Stimulated activated CD4-positive, alpha-beta T cell treated with anti-CD3 and anti-CD28 coated beads, Interleukin-4, amount 100 ng/mL, for 48 hours (primary cell): ENCODE measurements at regions not wholly inside any gene's neighbourhood (a gene's known extent, or its start where the extent isn't known, plus 50 kb on each side); places are given as distances from the start of the nearest gene placed in this dataset.
"Not testable (repeated sequence)": the region's sequence is repeated elsewhere in the genome, so short reads cannot be mapped to it uniquely, and the experiment has no call there.

Source experiments
- DNase-seq, 2 donors: peaks; one replicate each; pipeline ENCODE4 v3.0.0-alpha.2; 2020; ENCODE audit warnings: low read depth in 2 of 2

GRCh38 chr5:118478852-118479251 lies 509.5 kb downstream of the DTWD2 start:
- DNase-seq, result no peak

- no peak for DNase-seq
Observed at GRCh38 chr5:118468085-118468484, 520.3 kb downstream of the DTWD2 start.

GRCh38 chr5:118467103-118467502 lies 521.2 kb downstream of the DTWD2 start:
- DNase-seq, result no peak

- DNase-seq, result no peak
Observed at GRCh38 chr5:118466418-118466817, 521.9 kb downstream of the DTWD2 start.

GRCh38 chr5:118462276-118462675 lies 526.1 kb downstream of the DTWD2 start:
- DNase-seq, result not testable (repeated sequence)

- no peak for DNase-seq
Observed at GRCh38 chr5:118461436-118461835, 526.9 kb downstream of the DTWD2 start.

GRCh38 chr5:118459490-118459889 lies 528.9 kb downstream of the DTWD2 start:
- DNase-seq, result no peak

DNA sequence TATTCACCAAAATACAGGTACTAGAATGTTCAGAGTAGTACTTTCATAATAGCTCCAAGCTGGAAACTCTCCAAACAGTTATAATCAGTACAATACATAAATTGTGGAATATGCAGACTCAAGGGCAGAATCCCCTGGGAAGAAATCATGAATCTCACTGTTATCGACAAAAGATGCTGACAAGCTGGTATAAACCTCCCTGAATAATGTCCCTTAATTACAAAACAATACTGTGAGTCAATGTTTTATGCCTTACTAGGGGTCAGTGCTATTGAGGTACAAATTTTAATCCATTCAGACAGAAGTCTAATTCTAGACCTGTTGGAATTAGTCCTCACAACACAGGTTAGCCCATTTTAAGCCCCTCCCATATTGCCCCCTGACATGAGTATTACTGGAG lies 532.3 kb downstream of the DTWD2 start:
- DNase-seq, result no peak

GRCh38 chr5:118451697-118452247 lies 536.6 kb downstream of the DTWD2 start:
- DNase-seq, result no peak

- DNase-seq, result no peak
Observed at GRCh38 chr5:118450554-118451332, 537.6 kb downstream of the DTWD2 start.

- no peak for DNase-seq
Observed at GRCh38 chr5:118447350-118447749, 541.0 kb downstream of the DTWD2 start.

DNA sequence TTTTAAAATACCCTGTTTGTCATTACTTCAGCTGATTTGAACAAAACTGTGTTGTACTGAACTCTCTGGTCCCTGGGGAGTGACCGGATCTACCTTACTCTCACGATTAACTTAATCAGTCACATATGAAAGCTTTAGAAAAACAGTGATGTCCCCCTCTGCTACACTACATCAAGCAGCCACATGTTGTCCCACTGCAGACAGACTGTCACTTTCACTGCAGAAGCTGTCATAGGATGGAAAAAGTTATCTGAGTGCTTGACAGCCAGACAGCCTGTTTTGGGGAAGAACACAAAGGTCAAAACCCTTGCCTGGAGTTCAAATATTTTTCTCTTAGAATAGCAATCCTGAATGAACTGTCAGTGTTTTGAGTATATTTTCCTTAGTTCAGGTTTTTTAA lies 546.4 kb downstream of the DTWD2 start:
- DNase-seq, result no peak

DNA sequence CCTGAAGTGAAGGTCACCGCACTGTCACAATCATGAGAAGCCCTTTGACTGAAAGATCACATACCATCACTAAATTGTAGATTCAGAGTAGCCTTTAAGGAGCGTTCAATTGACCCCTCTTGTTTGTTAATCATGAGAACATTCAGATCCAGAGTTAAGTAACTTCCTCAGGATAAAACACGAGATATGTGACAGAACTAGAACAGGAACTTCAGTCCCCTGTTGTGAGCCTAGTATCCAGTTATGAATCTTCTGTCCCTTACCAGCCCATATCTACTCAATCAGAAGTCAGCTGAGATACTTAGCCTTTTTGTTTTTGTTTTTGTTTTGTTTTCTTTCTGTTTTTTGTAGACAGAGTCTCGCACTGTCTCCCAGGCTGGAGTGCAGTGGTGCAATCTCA lies 547.3 kb downstream of the DTWD2 start:
- no peak for DNase-seq

- DNase-seq, result no peak
Observed at GRCh38 chr5:118440496-118440895, 547.9 kb downstream of the DTWD2 start.

- DNase-seq, result no peak
Observed at GRCh38 chr5:118439831-118440230, 548.5 kb downstream of the DTWD2 start.

DNA sequence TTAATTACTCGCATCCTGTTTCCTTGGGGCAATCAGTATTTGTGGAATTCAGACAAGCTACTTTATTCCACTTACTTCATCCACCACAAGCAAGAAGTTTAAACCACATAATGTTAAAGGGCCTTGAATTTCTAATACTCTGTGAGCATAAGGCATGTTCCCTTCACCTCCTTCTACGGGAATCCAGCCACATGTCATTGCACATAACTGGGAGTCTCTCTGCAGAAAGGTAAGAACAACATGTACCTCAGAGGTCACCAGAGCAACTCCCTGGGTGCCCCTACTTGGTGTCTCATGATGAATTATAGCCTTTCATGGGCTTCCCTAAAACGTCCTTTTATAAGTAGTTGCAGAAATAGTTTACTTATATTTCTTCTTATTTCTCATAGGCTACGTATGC lies 553.2 kb downstream of the DTWD2 start:
- DNase-seq, result no peak

GRCh38 chr5:118434522-118434921 lies 553.8 kb downstream of the DTWD2 start:
- DNase-seq, result no peak

DNA sequence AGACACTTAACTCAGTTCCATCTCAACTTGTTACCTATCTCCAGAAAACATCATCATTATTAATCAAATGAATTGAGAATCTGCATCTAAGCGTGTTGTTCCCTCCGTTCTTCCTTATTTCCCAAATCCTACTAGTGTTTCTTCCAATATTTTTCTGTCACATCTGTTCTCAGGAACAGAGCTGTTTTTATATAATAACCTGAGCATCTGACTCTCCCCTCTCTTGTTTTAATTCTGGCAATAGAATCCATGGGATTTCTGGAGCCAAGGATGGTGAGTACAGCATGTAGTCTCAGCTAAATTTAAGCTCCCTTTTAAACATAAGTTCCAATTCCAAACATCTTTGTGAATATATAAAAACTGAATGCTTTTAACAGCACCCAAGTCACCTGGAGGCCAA lies 558.3 kb downstream of the DTWD2 start:
- DNase-seq, result no peak

- no peak for DNase-seq
Observed at GRCh38 chr5:118407958-118408357, 580.4 kb downstream of the DTWD2 start.

- no peak for DNase-seq
Observed at GRCh38 chr5:118405650-118406061, 582.7 kb downstream of the DTWD2 start.

DNA sequence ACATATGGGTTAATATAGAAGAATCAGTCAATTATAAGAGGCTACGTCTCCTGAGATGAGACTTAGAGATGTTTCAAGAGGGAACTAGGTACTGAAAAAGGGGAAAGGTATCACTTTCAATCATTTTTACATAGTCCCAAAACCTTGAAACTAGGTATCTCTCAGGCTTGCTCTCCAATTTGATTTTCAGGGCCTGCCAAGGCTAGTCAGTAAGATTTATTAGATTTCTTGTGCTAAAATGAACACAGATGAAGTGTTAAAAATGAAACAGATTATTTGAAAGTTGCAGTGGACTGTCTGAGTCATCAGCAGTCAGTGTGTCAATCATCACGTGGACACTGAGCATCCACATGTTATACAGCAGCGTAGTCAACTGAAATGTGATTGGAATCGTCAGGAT lies 591.1 kb downstream of the DTWD2 start:
- no peak for DNase-seq

DNA sequence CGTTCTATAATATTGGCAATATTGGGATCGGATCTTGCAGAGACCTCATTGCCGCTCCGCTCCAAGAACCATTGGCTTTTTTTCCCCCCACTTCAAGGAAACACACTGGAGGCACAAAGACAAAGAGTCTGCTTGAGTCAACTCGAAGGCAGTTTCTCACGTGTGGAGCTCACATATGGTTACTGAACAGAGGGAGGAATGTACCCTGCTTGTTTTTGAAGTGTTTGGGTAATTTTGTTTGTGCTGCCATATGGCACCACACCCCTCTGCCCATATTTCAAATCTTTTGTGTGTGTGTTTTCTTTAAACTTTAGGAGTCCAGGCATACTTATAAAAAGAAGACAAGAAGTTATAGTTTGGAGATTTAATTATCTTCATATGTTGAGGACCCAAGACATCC lies 595.9 kb downstream of the DTWD2 start:
- DNase-seq, result no peak

DNA sequence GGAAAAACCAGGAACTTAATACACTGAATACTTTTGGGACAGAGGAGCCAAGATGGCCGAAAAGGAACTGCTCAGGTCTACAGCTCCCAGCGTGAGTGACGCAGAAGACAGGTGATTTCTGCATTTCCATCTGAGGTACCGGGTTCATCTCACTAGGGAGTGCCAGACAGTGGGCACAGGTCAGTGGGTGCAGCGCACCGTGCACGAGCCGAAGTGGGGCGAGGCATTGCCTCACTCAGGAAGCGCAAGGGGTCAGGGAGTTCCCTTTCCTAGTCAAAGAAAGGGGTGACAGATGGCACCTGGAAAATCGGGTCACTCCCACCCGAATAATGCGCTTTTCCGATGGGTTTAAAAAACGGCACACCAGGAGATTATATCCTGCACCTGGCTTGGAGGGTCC lies 605.4 kb downstream of the DTWD2 start:
- DNase-seq, result not testable (repeated sequence)

GRCh38 chr5:118379470-118379869 lies 608.9 kb downstream of the DTWD2 start:
- DNase-seq, result no peak
